Motor neuron (in vitro differentiated cells): ENCODE measurements at regions not wholly inside any gene's neighbourhood (a gene's known extent, or its start where the extent isn't known, plus 50 kb on each side); places are given as distances from the start of the nearest gene placed in this dataset.

Experiments used
- ATAC-seq, 8 experiments: fragments of 200-7000 bp; cut with Tn5 transposase; replicated peaks in 6 of 8; 2 replicates each; pipeline ENCODE4 v1.8.0; 2021; ENCODE audit warnings: mild to moderate bottlenecking in 8 of 8, moderate library complexity in 8 of 8
- H3K27ac ChIP-seq, 2 donors: fragments of 250-450 bp; sonication (Bioruptor Pico); 2 replicates each; pipeline ENCODE4 v1.9.0; 2021; ENCODE audit warnings: antibody characterized with exemption in 2 of 2, mild to moderate bottlenecking in 2 of 2, moderate library complexity in 1 of 2
- H3K4me1 ChIP-seq, 2 donors: fragments of 250-450 bp; sonication (Bioruptor Pico); replicated peaks in 1 of 2; 2 replicates each; pipeline ENCODE4 v1.6.1; 2021; ENCODE audit warnings: antibody characterized with exemption in 2 of 2, mild to moderate bottlenecking in 2 of 2, moderate library complexity in 1 of 2
- H3K4me3 ChIP-seq, 5 donors: fragments of 250-450 bp; sonication (Bioruptor Pico); 2 replicates each; pipeline ENCODE4 v1.9.0; 2021; ENCODE audit warnings: antibody characterized with exemption in 5 of 5, mild to moderate bottlenecking in 5 of 5, moderate library complexity in 4 of 5
- WGBS, 10 experiments: fragments of 450-650 bp; shearing (Covaris generic); methylation state at CpG; one replicate each; pipeline ENCODE4 v1.0.0; 2022; 5-methylcytosine and 5-hydroxymethylcytosine counted together
- in situ Hi-C, 9 experiments: fragments of 400-800 bp; cut with MboI; loops; one replicate each; pipeline ENCODE4 v1.15.0; 2021; ENCODE audit warnings: low sequenced_read_pairs in 9 of 9, low pct_unique_long_range_greater_than_20kb in 2 of 9; ENCODE audit not compliant: unreplicated experiment in 9 of 9

DNA sequence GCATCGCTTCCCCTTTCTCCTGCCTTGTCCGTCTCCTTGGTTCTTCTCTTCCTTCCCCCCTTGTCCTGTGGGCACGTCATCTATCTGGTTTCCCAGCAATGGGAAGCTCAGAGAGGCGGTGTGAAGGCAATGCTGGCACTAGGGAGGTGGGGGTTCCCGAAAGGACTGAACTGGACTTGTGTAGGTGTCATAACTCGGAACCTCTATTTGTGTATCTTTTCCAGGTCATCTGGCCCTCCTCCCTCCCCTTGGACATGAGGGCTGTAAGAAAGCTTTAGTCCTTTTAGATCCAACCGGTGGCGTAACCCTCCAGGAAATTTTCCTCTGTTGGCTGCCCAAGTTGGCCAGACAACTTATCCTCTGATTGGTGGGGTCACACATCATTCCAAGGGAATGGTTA lies 231.5 kb upstream of the TLE3 start:
- H3K4me1 ChIP-seq = peaks cover 3 to 4% of the 10 kb centered on the region in 2 donors
- H3K27ac ChIP-seq = no peak overlapping the region
- in situ Hi-C loops = no loop called here
- no peak overlapping the region for H3K4me3 ChIP-seq
- no peak for ATAC-seq
- WGBS, 10 experiments = 40 to 94% (median 87%) methylated on average over 1 to 7 of the region's 8 CpGs; no CpG with 5 or more reads in 5 of the 10 experiments

DNA sequence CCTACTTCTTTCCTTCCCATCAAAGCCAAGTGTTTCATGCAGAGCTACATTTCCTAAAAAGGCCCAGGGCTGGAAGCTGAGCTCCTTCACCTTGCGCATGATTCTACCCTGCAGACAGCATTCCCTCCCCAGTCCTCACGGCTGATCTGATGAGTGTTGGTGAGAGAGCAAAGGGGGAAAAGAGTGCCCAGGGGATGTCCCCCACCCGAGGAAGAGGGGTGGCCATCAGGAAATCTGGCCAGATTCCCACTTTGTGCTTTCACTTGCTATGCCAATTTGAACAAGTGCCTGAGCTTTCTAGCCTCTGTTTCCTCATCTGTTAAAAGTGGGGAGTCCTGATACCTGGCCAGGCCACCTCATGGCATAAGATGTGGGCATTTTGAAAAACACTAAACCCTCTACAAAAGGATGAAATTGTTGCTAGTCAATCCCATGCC lies 231.0 kb upstream of the TLE3 start:
- in situ Hi-C loops = no loop called here
- H3K4me1 ChIP-seq = peaks cover 8% of the 10 kb centered on the region in 2 donors
- no peak overlapping the region for H3K27ac ChIP-seq
- no peak for ATAC-seq
- H3K4me3 ChIP-seq = no peak overlapping the region
- 0 to 100% (median 58%) methylated on average over 1 to 3 of the region's 3 CpGs; no CpG with 5 or more reads in 3 of the 10 experiments for WGBS, 10 experiments

GRCh38 chr15:70327856-70328678 lies 230.3 kb upstream of the TLE3 start:
- in situ Hi-C loops = no loop called here
- Histone ChIP-seq H3K4me1 (peaks cover 14% of the 10 kb centered on the region in 2 donors), H3K4me3 (no peak overlapping the region), H3K27ac (no peak overlapping the region)
- ATAC-seq = peak in 1 of 8 experiments; percentile 16
- 13 to 100% (median 67%) methylated on average over 1 to 5 of the region's 8 CpGs; no CpG with 5 or more reads in 1 of the 10 experiments for WGBS, 10 experiments

DNA sequence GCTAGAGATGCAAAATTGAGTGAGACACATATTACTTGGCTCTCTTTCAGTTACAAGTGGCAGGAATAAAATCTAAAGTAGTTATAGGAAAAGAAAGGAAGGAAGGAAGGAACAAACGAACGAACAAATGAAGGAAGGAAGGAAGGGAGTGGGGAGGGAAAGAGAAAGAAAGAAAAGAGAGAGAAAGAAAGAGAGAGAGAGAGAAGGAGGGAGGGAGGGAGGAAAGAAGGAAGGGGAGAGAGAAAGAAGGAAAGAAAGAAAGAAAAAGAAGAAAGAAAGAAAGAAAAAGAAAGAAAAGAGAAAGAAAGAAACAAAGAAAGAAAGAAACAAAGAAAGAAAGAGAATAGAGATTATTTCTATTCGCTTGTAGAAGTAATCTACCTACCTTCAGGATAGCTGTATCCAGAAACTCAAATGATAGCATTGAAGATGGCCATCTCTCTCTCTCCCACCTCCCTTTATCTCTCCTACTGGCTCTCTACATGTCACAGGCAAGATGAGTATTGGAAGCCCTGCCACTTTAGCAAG lies 229.7 kb upstream of the TLE3 start:
- no peak for ATAC-seq
- no peak overlapping the region for H3K4me3 ChIP-seq
- in situ Hi-C loops = no loop called here

DNA sequence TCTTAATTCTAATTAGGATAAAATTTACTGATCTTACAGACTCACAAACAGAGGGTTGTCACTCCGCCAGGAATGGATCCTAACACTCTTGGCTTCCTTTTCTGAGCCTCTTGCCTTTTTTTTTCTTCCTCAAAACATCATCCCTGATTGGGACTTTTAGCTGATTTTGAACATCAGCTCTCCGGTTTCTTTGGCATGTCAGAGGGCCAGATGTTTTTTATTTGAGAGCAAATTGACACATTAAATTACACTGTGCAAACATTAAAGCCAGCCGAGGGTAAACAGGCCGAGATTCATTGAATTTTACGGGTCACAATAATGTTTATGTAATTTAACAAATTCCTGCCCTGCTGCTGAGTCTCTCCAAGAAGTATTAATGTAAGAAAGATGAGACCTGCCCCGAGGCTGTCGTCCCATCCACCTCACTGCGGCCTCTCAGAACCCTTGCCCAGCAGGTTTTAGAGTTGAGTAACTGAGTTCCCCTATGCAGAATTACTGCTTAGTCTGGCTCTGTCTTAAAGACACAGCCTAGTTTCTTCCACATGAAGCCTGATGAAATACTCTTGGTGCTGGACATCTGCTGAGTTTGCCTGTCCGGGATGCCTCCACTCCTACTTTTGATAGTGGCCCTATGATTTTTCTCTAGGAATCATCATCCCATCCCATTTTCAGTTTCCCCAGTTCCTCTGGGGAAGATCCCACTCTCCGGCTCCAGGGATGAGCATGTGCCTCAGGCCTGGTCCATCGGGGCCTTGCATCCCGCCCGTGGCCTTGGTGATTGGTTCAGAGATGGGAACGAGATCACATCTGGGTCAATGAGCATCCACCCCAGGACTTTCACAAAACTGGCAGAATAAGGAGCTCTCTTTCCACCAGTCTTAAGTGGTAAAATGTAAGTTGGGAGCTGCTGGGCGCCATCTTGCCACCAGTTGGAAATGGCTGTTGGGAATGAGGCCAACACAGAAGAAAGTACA lies 226.6 kb upstream of the TLE3 start:
- Histone ChIP-seq H3K4me1 (peaks cover 21% of the 10 kb centered on the region in 2 donors), H3K4me3 (no peak overlapping the region), H3K27ac (no peak overlapping the region)
- 21 to 88% (median 44%) methylated on average over 4 to 11 of the region's 15 CpGs; no CpG with 5 or more reads in 1 of the 10 experiments for WGBS, 10 experiments
- in situ Hi-C loops = no loop called here
- ATAC-seq = peak in 3 of 8 experiments; percentile 79 to 94 (median 91)

More for the DNA sequence above, 229.7 kb upstream of the TLE3 start:
- H3K4me1 ChIP-seq = peaks cover 21% of the 10 kb centered on the region in 2 donors
- no peak overlapping the region for H3K27ac ChIP-seq
- WGBS, 10 experiments = 86 to 100% (median 90%) methylated on average over 1 to 3 of the region's 3 CpGs

- in situ Hi-C loops = no loop called here
- 0 to 50% (median 18%) methylated on average over 1 to 4 of the region's 11 CpGs; no CpG with 5 or more reads in 6 of the 10 experiments for WGBS, 10 experiments
- peak in 6 of 8 experiments; percentile 5 to 83 (median 80) for ATAC-seq
- Histone ChIP-seq H3K4me1 (peaks cover 21% of the 10 kb centered on the region in 2 donors), H3K27ac (no peak overlapping the region), H3K4me3 (no peak overlapping the region)
These were observed 225.6 kb upstream of the TLE3 start for GRCh38 chr15:70323111-70323851.

GRCh38 chr15:70322051-70322668 lies 224.4 kb upstream of the TLE3 start:
- Histone ChIP-seq H3K4me1 (peaks cover 21% of the 10 kb centered on the region in 2 donors), H3K27ac (no peak overlapping the region), H3K4me3 (no peak overlapping the region)
- in situ Hi-C loops = no loop called here
- WGBS, 10 experiments = 67 to 100% (median 84%) methylated on average over 1 to 6 of the region's 6 CpGs
- ATAC-seq = no peak

DNA sequence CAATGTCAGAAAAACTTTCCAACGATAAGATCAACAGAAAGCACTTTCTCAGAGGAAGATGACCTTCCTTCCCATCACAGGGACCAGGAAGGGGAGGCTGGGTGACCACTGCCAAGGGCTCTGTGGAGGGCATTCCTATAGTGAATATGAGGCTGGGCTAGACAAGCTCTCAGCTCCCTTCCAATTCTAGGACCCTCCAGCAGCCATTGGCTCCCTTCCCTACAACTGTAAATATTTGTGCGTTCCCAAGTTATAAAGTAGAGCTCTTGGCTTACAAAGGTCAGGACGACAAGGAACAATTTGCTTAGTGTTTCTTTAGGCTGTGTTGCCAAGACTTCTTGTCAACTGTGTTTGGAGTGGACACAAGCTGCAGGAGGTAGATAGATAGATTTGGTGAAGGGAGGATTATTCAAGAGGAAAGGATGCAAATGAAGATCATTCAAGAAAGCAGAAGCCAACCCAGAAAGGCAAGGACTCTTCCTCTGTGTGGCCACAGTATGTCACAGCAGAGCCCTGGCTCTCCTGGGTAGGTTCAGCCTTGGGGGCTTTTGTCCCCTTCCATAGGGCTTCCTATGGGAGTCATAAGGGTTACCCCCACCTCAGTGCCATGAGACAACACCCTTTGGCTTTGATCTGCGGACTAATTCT lies 223.6 kb upstream of the TLE3 start:
- no peak overlapping the region for H3K27ac ChIP-seq
- peaks cover 21% of the 10 kb centered on the region in 2 donors for H3K4me1 ChIP-seq
- ATAC-seq = peak in 3 of 8 experiments; percentile 5 to 68 (median 16)
- in situ Hi-C loops = no loop called here
- H3K4me3 ChIP-seq = no peak overlapping the region
- 58 to 100% (median 80%) methylated on average over 1 to 2 of the region's 4 CpGs; no CpG with 5 or more reads in 3 of the 10 experiments for WGBS, 10 experiments

DNA sequence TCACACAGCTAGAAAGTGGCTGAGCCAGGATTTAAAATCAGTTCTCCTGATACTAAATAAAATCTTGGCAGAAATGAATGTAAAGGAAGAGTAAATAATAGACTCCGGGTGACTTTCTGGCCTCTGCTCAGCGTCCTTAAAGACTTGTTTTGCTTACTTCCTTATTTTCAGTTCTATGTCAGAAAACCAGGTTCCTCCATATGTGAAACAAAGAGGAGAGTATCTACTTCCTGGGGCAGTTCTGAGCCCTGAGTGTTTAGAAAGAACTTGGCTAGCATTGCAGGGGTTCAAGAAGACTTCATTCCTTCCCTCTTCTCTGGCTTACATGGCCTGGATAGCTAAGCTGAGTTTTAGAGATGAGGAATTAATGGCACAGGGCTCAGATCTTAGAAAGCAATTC lies 222.8 kb upstream of the TLE3 start:
- WGBS, 10 experiments = 0 to 100% (median 89%) methylated on average over 1 to 2 of the region's 2 CpGs; no CpG with 5 or more reads in 3 of the 10 experiments
- ATAC-seq = no peak
- in situ Hi-C loops = no loop called here
- Histone ChIP-seq H3K27ac (no peak overlapping the region), H3K4me3 (no peak overlapping the region), H3K4me1 (peaks cover 24 to 27% of the 10 kb centered on the region in 2 donors)

DNA sequence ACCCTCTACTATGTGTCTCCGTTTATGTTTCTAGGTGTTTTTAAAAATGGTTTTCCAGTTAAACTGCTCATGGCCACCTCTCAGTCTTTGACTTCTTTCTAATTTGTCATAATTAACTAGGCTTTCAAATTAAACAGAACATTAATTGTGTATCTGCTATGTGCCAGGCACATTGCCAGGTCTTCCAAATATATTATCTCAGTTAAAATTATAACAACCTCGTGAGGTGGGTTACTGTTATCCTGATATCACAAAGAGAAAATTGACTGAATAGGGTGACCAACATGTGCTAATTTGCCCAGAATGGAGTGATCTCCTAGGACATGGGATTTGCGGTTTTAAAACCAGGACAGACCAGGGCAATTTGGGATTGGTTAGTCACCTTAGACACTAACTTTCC lies 222.4 kb upstream of the TLE3 start:
- Histone ChIP-seq H3K4me1 (peaks cover 24 to 27% of the 10 kb centered on the region in 2 donors), H3K27ac (no peak overlapping the region), H3K4me3 (no peak overlapping the region)
- WGBS, 10 experiments = 60 to 100% (median 96%) methylated on average over 1 to 3 of the region's 3 CpGs; no CpG with 5 or more reads in 1 of the 10 experiments
- in situ Hi-C loops = no loop called here
- ATAC-seq = no peak

DNA sequence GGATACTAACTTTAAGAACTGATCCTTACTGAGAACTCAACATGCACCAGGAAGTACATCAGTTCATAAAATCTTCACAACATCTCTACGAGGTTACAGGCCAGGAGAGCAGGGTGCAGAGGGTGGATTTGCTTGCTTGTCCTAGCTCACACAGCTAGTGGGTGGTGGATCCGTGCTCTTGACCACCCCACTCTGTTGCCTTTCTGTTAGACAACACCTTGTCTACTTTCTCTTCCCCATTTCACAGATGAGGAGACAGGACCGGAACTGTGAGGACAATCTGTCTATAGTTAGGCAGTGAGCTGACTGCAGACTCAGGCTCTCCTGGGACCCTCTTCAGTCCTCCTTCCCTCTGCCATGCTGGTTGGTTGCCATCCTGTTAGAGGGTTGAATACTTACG lies 221.7 kb upstream of the TLE3 start:
- no peak overlapping the region for H3K27ac ChIP-seq
- no peak for ATAC-seq
- peaks cover 23 to 26% of the 10 kb centered on the region in 2 donors for H3K4me1 ChIP-seq
- 0 to 100% (median 83%) methylated on average over 1 to 4 of the region's 4 CpGs; no CpG with 5 or more reads in 4 of the 10 experiments for WGBS, 10 experiments
- H3K4me3 ChIP-seq = no peak overlapping the region
- in situ Hi-C loops = no loop called here
